Suprapubic skin (tissue), 4 donors: ENCODE measurements at regions not wholly inside any gene's neighbourhood (a gene's known extent, or its start where the extent isn't known, plus 50 kb on each side); places are given as distances from the start of the nearest gene placed in this dataset.

Experiments
- DNase-seq, 2 donors: peaks; one replicate each; pipeline ENCODE4 v3.0.0-alpha.2; 2019; ENCODE audit warnings: low spot score in 2 of 2
- H3K27ac ChIP-seq: fragments of 200-600 bp; sonication (generic); one replicate; pipeline ENCODE4 v1.5.1; 2019
- H3K27me3 ChIP-seq: fragments of 200-600 bp; sonication (generic); one replicate; pipeline ENCODE4 v1.5.1; 2019
- H3K36me3 ChIP-seq: fragments of 200-600 bp; sonication (generic); one replicate; pipeline ENCODE4 v1.5.1; 2019
- H3K4me1 ChIP-seq: fragments of 200-600 bp; sonication (generic); one replicate; pipeline ENCODE4 v1.5.1; 2019
- H3K4me3 ChIP-seq: fragments of 200-600 bp; sonication (generic); one replicate; pipeline ENCODE4 v1.5.1; 2019; ENCODE audit warnings: mild to moderate bottlenecking
- H3K9me3 ChIP-seq: fragments of 200-600 bp; sonication (generic); one replicate; pipeline ENCODE4 v1.5.1; 2019
- EP300 ChIP-seq: sonication (generic); formaldehyde crosslinking; IDR thresholded peaks from one replicate; pipeline ENCODE4 v1.6.1; 2017; ENCODE audit warnings: antibody characterized with exemption
- POLR2A ChIP-seq, 2 donors: fragments of 450-650 bp; IDR thresholded peaks; one replicate each; pipeline ENCODE4 v1.6.1; 2017; ENCODE audit warnings: antibody characterized with exemption in 2 of 2, mild to moderate bottlenecking in 2 of 2, moderate library complexity in 2 of 2
- POLR2AphosphoS5 ChIP-seq, 3 donors: sonication (generic); formaldehyde crosslinking; IDR thresholded peaks; one replicate each; pipeline ENCODE4 v1.6.1; 2017; ENCODE audit warnings: antibody characterized with exemption in 3 of 3
- WGBS: methylation state at CpG from one replicate; pipeline ENCODE4 v1.1.5; 2018; 5-methylcytosine and 5-hydroxymethylcytosine counted together
- TF ChIP-seq, protein P1 (sequence below), 2 donors: fragments of 200-600 bp in 1 of 2; fragments of 450-650 bp in 1 of 2; sonication (generic) in 1 of 2; IDR thresholded peaks; one replicate each; pipeline ENCODE4 v1.5.1; 2016 to 2019; ENCODE audit warnings: antibody characterized with exemption in 2 of 2, mild to moderate bottlenecking in 1 of 2, moderate library complexity in 1 of 2

DNA sequence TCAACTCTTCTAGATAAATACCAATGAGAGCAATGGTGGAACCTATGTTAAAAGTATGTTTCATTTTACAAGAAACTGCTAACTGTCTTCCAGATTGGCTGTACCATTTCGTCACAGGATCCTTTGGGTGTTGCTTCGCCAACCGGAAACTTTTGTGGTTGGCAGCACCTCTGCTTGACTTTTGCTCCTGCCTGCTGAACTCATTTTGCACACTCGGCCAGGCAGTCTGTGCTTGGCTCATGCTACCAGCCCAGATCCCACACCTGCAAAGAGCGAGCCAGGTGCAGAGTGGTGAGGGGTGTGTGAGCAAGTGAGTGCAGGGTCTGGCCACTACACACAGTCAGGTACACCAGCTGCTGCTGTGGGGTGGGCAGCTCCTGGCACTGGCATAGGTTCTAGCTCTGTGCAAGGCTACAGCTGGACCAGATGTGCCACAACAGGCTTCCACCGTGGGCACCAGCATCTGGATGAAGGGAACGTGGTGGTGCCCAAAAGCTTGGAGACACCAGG, 422.3 kb downstream of the PRR16 start:
- no peaks in the 10 kb centered on the region for H3K9me3 ChIP-seq
- 90% methylated on average over 5 of the region's 7 CpGs for WGBS
- DNase-seq, result no peak
- H3K4me3 ChIP-seq, result no peak overlapping the region
- no peaks in the 10 kb centered on the region for H3K36me3 ChIP-seq
- no peaks in the 10 kb centered on the region for H3K27me3 ChIP-seq
- H3K4me1 ChIP-seq, result no peaks in the 10 kb centered on the region
- TF ChIP-seq POLR2AphosphoS5 (IDR thresholded peaks at IDR 0.05) (no peak), POLR2A (IDR thresholded peaks at IDR 0.05) (no peak), EP300 (no peak)
- TF ChIP-seq, protein P1, sequence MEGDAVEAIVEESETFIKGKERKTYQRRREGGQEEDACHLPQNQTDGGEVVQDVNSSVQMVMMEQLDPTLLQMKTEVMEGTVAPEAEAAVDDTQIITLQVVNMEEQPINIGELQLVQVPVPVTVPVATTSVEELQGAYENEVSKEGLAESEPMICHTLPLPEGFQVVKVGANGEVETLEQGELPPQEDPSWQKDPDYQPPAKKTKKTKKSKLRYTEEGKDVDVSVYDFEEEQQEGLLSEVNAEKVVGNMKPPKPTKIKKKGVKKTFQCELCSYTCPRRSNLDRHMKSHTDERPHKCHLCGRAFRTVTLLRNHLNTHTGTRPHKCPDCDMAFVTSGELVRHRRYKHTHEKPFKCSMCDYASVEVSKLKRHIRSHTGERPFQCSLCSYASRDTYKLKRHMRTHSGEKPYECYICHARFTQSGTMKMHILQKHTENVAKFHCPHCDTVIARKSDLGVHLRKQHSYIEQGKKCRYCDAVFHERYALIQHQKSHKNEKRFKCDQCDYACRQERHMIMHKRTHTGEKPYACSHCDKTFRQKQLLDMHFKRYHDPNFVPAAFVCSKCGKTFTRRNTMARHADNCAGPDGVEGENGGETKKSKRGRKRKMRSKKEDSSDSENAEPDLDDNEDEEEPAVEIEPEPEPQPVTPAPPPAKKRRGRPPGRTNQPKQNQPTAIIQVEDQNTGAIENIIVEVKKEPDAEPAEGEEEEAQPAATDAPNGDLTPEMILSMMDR (IDR thresholded peaks at IDR 0.05), result no peak
- no peak overlapping the region for H3K27ac ChIP-seq

DNA sequence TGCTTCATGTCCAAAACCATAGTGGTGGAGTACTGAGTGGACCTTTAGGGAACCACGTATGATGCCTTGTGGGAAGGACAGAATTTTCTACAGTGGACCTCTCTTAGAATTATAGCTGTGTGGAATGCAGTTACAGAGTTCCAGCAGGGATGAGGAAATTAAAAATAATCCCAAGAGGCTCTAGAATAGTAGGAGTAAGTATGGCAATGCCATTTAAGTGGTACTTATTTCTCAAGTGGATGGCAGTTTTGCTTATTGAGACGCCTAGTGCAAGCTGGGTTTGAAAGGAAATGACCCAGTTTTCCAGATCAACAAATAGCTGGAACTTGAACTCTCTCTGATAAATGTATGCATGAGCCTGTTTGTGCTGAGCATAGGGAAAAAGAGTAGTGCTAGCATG, 431.6 kb downstream of the PRR16 start:
- no peaks in the 10 kb centered on the region for H3K9me3 ChIP-seq
- DNase-seq, result no peak
- TF ChIP-seq EP300 (no peak), POLR2A (IDR thresholded peaks at IDR 0.05) (no peak), POLR2AphosphoS5 (IDR thresholded peaks at IDR 0.05) (no peak)
- TF ChIP-seq, protein P1 (IDR thresholded peaks at IDR 0.05), result no peak
- no peak overlapping the region for H3K27ac ChIP-seq
- H3K27me3 ChIP-seq, result no peaks in the 10 kb centered on the region
- no peak overlapping the region for H3K4me3 ChIP-seq
- H3K4me1 ChIP-seq, result no peaks in the 10 kb centered on the region
- no peaks in the 10 kb centered on the region for H3K36me3 ChIP-seq
- WGBS, result 89% methylated on average over 2 of the region's 2 CpGs

DNA sequence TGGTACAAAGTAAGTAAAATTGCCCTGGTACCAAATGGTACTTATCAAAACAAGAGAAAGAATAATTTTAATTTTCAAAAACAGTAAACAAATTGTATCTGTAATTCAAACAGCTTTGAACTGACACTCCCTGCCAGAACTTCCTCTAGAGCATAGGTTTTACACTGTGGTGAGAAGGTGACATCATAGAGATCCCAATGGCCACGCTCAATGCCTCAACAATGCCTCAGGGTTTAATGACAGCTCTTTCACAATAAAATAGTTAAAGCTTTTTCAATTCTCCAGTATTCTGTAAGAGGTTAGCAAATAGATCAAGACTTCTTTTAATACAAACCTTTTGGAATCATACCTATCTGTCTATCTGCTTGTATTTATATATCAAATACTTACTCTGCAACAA, 437.1 kb downstream of the PRR16 start:
- no peaks in the 10 kb centered on the region for H3K27me3 ChIP-seq
- 41% methylated on average over 1 of the region's 1 CpG for WGBS
- no peak overlapping the region for H3K4me3 ChIP-seq
- no peak overlapping the region for H3K27ac ChIP-seq
- H3K9me3 ChIP-seq, result no peaks in the 10 kb centered on the region
- no peaks in the 10 kb centered on the region for H3K36me3 ChIP-seq
- TF ChIP-seq EP300, result no peak
- TF ChIP-seq, protein P1 (IDR thresholded peaks at IDR 0.05), result no peak
- no peak for TF ChIP-seq POLR2AphosphoS5 (IDR thresholded peaks at IDR 0.05)
- TF ChIP-seq POLR2A (IDR thresholded peaks at IDR 0.05), result no peak
- H3K4me1 ChIP-seq, result no peaks in the 10 kb centered on the region
- DNase-seq, result no peak

DNA sequence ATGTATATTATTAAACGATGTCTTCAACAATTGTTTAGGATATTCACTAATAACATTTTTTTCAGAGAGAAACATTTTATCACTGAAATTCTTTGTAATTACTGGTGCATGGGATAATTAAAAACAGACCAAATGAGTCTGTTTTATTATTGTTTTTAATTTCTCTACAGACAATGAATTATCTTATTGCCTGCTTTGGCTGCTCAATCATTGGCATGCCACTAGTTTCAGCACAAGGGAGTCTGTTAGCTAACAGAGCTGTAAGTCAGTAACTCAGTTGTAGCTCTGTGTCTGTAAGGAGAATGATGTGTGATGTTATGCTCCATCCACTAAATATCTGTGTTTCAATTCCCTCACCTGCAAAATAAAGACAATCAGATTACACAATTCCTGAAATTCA, 443.9 kb downstream of the PRR16 start:
- H3K4me3 ChIP-seq, result no peak overlapping the region
- no peak overlapping the region for H3K27ac ChIP-seq
- TF ChIP-seq POLR2A (IDR thresholded peaks at IDR 0.05) (no peak), EP300 (no peak), POLR2AphosphoS5 (IDR thresholded peaks at IDR 0.05) (no peak)
- TF ChIP-seq, protein P1 (IDR thresholded peaks at IDR 0.05), result no peak
- no peak for DNase-seq
- no peaks in the 10 kb centered on the region for H3K27me3 ChIP-seq
- H3K9me3 ChIP-seq, result no peaks in the 10 kb centered on the region
- WGBS, result 93% methylated on average over 1 of the region's 1 CpG
- no peaks in the 10 kb centered on the region for H3K4me1 ChIP-seq
- H3K36me3 ChIP-seq, result no peaks in the 10 kb centered on the region

DNA sequence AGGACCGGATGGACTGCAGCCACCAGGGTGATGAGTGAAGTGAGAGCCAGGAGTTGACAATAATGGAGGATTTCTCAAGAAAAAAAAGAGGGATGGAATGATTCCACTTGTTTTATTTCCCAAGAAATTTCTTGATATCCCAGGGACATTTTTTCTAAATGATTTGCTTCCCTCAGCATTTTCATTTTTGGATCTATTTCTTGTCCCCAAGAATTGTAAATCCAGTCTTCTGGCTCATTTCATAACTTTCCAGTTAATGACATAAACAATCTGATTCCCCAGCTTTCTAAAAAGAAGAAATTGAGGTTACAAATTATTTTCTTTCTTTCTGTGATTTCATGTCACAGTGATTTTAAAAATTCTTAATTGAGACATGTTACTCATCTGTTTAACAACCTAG, 446.5 kb downstream of the PRR16 start:
- TF ChIP-seq POLR2A (IDR thresholded peaks at IDR 0.05), result no peak
- no peak for TF ChIP-seq EP300
- TF ChIP-seq POLR2AphosphoS5 (IDR thresholded peaks at IDR 0.05), result no peak
- TF ChIP-seq, protein P1 (IDR thresholded peaks at IDR 0.05), result no peak
- no peaks in the 10 kb centered on the region for H3K9me3 ChIP-seq
- H3K27me3 ChIP-seq, result no peaks in the 10 kb centered on the region
- no peak overlapping the region for H3K4me3 ChIP-seq
- no peaks in the 10 kb centered on the region for H3K36me3 ChIP-seq
- no peak for DNase-seq
- no peak overlapping the region for H3K27ac ChIP-seq
- 48% methylated on average over 1 of the region's 1 CpG for WGBS
- no peaks in the 10 kb centered on the region for H3K4me1 ChIP-seq
